Neuronal stem cell (in vitro differentiated cells): ENCODE measurements at regions not wholly inside any gene's neighbourhood (a gene's known extent, or its start where the extent isn't known, plus 50 kb on each side); places are given as distances from the start of the nearest gene placed in this dataset. TPM values are rescaled to one million over a fixed set of nuclear protein-coding genes. Genes with fewer than 3 reads are reported as not detected.

Source experiments
- DNase-seq: peaks from one replicate; pipeline ENCODE4 v3.0.0-alpha.2; 2013; ENCODE audit warnings: low spot score
- H2AFZ ChIP-seq: one replicate; pipeline ENCODE4 v1.6.1; 2013; ENCODE audit warnings: mild to moderate bottlenecking, low read length, inconsistent platforms
- H2AK5ac ChIP-seq: 2 replicates; pipeline ENCODE4 v1.6.1; 2013; ENCODE audit warnings: low read depth, mild to moderate bottlenecking, inconsistent platforms, low read length, moderate library complexity, mixed read lengths
- H2BK120ac ChIP-seq: 2 replicates; pipeline ENCODE4 v1.6.1; 2013; ENCODE audit warnings: low read depth, mild to moderate bottlenecking, inconsistent platforms, low read length, moderate library complexity, mixed read lengths
- H2BK12ac ChIP-seq: one replicate; pipeline ENCODE4 v1.6.1; 2013; ENCODE audit warnings: low read length, inconsistent platforms
- H2BK15ac ChIP-seq: 2 replicates; pipeline ENCODE4 v1.6.1; 2013; ENCODE audit warnings: mild to moderate bottlenecking, low read length, inconsistent platforms, mixed read lengths
- H2BK5ac ChIP-seq: one replicate; pipeline ENCODE4 v1.6.1; 2013; ENCODE audit warnings: inconsistent platforms, mild to moderate bottlenecking, low read length, moderate library complexity
- H3K14ac ChIP-seq: one replicate; pipeline ENCODE4 v1.6.1; 2013; ENCODE audit warnings: low read length, inconsistent platforms
- H3K18ac ChIP-seq: 2 replicates; pipeline ENCODE4 v1.6.1; 2013; ENCODE audit warnings: low read length, inconsistent platforms
- H3K23ac ChIP-seq: 2 replicates; pipeline ENCODE4 v1.6.1; 2013; ENCODE audit warnings: low read depth, mild to moderate bottlenecking, mixed read lengths, low read length, inconsistent platforms; ENCODE audit not compliant: poor library complexity
- H3K27ac ChIP-seq: replicated peaks from 3 replicates; pipeline ENCODE4 v1.5.1; 2013; ENCODE audit warnings: low read length, inconsistent platforms
- H3K27me3 ChIP-seq, 3 experiments: 2 replicates each; pipeline ENCODE4 v1.6.1; 2013; ENCODE audit warnings: low read length in 3 of 3, mild to moderate bottlenecking in 2 of 3, inconsistent platforms in 1 of 3, low read depth in 1 of 3, mixed read lengths in 1 of 3, moderate library complexity in 1 of 3; ENCODE audit not compliant: control insufficient read depth in 3 of 3, insufficient read depth in 3 of 3
- H3K36me3 ChIP-seq, 2 donors: replicated peaks in 1 of 2; 2 replicates each; pipeline ENCODE4 v1.6.1; 2013; ENCODE audit warnings: low read length in 2 of 2; ENCODE audit not compliant: control insufficient read depth in 2 of 2, insufficient read depth in 2 of 2
- H3K4ac ChIP-seq: 2 replicates; pipeline ENCODE4 v1.6.1; 2013; ENCODE audit warnings: inconsistent platforms, mild to moderate bottlenecking, low read length, moderate library complexity
- H3K4me1 ChIP-seq, 2 donors: 1 replicate in 1 of 2; 2 replicates in 1 of 2; pipeline ENCODE4 v1.6.1; 2013; ENCODE audit warnings: low read length in 2 of 2, low read depth in 1 of 2; ENCODE audit not compliant: control insufficient read depth in 2 of 2, insufficient read depth in 1 of 2
- H3K4me2 ChIP-seq: one replicate; pipeline ENCODE4 v1.6.1; 2013; ENCODE audit warnings: mild to moderate bottlenecking, low read length, inconsistent platforms; ENCODE audit not compliant: insufficient read depth, poor library complexity, severe bottlenecking
- H3K4me3 ChIP-seq, 2 donors: 2 replicates each; pipeline ENCODE4 v1.5.1; 2013; ENCODE audit warnings: low read length in 2 of 2, mild to moderate bottlenecking in 2 of 2, inconsistent platforms in 1 of 2, moderate library complexity in 1 of 2
- H3K79me1 ChIP-seq: one replicate; pipeline ENCODE4 v1.6.1; 2013; ENCODE audit warnings: low read depth, mild to moderate bottlenecking, inconsistent platforms, low read length, moderate library complexity
- H3K9ac ChIP-seq: one replicate; pipeline ENCODE4 v1.6.1; 2013; ENCODE audit warnings: mild to moderate bottlenecking, low read depth, low read length, inconsistent platforms; ENCODE audit not compliant: poor library complexity
- H3K9me3 ChIP-seq, 2 donors: replicated peaks in 1 of 2; 2 replicates each; pipeline versions ENCODE3 to v1.6.1; 2013; ENCODE audit warnings: low read length in 2 of 2, mild to moderate bottlenecking in 2 of 2, inconsistent platforms in 1 of 2, low read depth in 1 of 2, mixed read lengths in 1 of 2, moderate library complexity in 1 of 2; ENCODE audit not compliant: control insufficient read depth in 2 of 2, insufficient read depth in 1 of 2
- H4K8ac ChIP-seq: one replicate; pipeline ENCODE4 v1.6.1; 2013; ENCODE audit warnings: low read depth, mild to moderate bottlenecking, inconsistent platforms, low read length, moderate library complexity
- H4K91ac ChIP-seq: one replicate; pipeline ENCODE4 v1.6.1; 2013; ENCODE audit warnings: low read length, low read depth, mild to moderate bottlenecking, inconsistent platforms; ENCODE audit not compliant: poor library complexity
- WGBS, 2 donors: extraction: QIAGEN DNeasy Blood & Tissue Kit; methylation state at CpG; one replicate each; pipeline ENCODE4 v1.1.7; 2013; ENCODE audit warnings: missing lambda C conversion rate in 2 of 2, mixed read lengths in 1 of 2; ENCODE audit not compliant: insufficient read length in 2 of 2, insufficient replicate concordance in 1 of 2; ENCODE audit errors: extremely low coverage in 2 of 2; 5-methylcytosine and 5-hydroxymethylcytosine counted together
- small RNA-seq: library from polyadenylated mRNA; stranded (forward); fragments of <200 nt; extraction: miRNeasy Mini kit (QIAGEN cat#:217004); gene quantifications from one replicate; pipeline ENCODE3, GENCODE V24; 2013; ENCODE audit not compliant: insufficient read depth

DNA sequence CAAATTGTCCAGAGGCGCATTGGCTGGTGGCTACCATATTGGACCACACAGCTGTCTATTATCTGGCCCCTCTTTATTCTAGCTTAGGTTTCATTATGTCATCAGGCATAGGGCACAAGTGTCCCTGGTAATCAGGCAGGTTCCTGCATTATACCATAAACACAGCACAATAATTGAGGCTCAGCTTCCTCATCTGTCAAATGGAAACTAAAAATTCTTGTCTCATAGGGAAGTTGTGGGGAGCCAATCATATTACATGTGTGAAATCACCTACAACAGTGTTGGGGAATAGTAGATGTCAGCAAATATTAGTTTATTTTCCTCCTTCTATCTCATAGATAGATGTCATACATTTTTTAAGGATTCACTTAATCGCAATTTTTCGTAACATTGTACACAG is 231.0 kb upstream of the SORL1-AS1 start:
- H2BK15ac ChIP-seq: no peak overlapping the region
- no peaks in the 10 kb centered on the region for H3K79me1 ChIP-seq
- H4K91ac ChIP-seq: no peak overlapping the region
- H2AK5ac ChIP-seq: no peak overlapping the region
- H3K23ac ChIP-seq: no peak overlapping the region
- no peaks in the 10 kb centered on the region for H3K36me3 ChIP-seq
- DNase-seq: no peak
- H3K9me3 ChIP-seq: no peaks in the 10 kb centered on the region
- no peak overlapping the region for H3K4me3 ChIP-seq
- H3K4me2 ChIP-seq: no peak overlapping the region
- no peak overlapping the region for H3K18ac ChIP-seq
- no peak overlapping the region for H2BK5ac ChIP-seq
- no peak overlapping the region for H4K8ac ChIP-seq
- no peak overlapping the region for H3K9ac ChIP-seq
- no peaks in the 10 kb centered on the region for H3K27me3 ChIP-seq
- peaks cover 0 to 8% of the 10 kb centered on the region in 2 donors for H3K4me1 ChIP-seq
- H2BK12ac ChIP-seq: no peak overlapping the region
- no peak overlapping the region for H2AFZ ChIP-seq
- no peak overlapping the region for H3K4ac ChIP-seq
- no peak overlapping the region for H3K14ac ChIP-seq
- H3K27ac ChIP-seq: no peak overlapping the region
- WGBS, 2 donors: no CpG with 5 or more reads among the region's 3 CpGs
- no peak overlapping the region for H2BK120ac ChIP-seq

Small RNA genes lying in the stretch of these regions (small RNA-seq; reads per million reads assigned to genes)
- gene RNU6-256P: not detected
